ENCODE measurements at regions not wholly inside any gene's neighbourhood (a gene's known extent, or its start where the extent isn't known, plus 50 kb on each side); places are given as distances from the start of the nearest gene placed in this dataset.

DNA sequence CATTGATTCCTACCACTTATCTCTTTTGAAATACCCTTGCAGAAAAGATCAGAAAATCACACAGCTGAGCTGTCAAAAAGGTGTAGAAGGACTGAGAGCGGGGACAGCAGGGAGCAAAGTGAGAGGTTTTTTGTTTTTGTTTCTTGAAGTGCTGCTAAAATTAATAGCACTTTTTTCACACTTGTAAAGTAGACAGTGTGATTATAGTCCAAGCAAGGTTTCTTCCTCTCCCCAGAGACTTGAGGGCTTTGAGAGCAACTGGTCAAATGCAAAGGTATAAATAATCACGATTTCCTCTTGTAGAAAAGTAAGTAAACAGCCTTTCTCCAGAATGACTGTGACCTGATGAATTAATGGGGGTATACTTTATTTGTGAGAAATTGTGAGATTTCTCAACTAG lies 326.9 kb downstream of the ZNF608 start:
- no peak for DNase-seq

DNA sequence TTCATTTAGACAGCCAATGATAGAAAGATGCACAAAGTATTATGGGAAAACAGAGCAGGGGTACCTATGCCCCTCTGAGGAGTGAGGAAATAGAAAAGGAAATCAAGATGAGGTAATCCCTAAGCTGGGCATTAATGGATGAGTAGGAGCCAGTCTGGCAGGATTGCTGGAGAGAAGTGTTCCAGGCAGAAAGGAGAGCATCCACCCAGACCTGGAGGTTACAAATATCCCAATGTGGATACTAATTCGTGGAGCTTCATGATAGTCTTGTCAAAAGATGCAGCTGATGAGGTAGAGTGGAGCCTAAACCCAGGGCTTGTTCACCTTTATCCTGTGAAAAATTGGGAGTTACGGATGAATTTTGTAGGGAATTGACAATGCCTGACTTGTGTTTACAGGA lies 328.0 kb downstream of the ZNF608 start:
- DNase-seq = no peak

DNA sequence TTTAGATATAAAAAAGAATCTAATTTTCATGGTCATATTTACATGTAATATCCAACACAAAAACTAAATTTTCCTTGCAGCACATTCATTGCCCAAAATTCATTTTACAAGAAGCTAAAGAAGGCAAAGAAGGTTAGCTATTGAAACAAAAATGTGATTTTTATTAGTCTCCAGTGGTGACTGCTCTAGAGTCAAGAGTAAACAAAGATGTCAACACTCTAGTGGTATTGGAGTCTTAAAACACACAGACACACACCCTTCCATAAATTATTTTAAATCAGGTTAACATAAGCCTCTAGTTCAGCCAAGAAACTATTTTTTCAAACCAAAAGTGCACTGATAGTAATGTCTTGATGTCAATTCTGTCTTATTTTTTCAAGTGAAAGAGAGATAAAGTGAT lies 329.2 kb downstream of the ZNF608 start:
- DNase-seq = no peak

DNA sequence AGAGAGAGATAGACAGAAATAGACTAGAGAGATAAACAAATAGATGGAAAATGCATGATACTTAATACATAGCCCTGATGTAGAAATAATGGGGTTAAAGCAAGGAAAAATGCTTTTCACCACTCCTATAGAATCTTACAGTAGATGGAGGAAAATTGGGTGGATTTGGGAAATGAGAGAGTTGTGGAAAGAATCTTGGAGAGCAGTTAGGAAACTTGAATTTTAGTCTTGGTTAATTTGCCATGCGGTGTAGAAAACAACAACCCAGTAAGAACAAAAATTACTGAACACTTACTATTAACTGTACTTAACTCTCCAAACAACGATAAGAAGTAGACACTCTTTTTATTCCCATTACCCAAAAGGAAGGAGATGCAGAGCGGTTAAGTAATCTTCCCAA lies 329.8 kb downstream of the ZNF608 start:
- no peak for DNase-seq

DNA sequence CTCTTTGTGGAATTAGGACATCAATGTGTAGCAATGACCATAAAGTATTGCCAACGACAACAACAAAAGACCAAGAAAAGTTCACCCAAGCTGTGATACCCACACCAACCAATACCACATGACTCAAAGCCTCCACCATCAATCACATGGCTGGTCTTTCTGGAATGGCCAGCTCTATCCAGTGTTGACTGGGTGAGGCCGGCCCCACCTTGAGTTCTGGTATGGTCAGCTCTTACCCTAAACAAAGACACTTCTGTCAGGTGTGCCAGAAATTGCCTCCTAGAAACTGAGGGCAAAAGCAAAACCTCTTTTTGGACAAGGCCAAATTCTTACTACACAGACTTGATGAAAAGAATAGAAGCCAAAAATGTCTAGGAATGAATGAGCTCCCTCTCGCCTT lies 331.5 kb downstream of the ZNF608 start:
- DNase-seq = no peak

DNA sequence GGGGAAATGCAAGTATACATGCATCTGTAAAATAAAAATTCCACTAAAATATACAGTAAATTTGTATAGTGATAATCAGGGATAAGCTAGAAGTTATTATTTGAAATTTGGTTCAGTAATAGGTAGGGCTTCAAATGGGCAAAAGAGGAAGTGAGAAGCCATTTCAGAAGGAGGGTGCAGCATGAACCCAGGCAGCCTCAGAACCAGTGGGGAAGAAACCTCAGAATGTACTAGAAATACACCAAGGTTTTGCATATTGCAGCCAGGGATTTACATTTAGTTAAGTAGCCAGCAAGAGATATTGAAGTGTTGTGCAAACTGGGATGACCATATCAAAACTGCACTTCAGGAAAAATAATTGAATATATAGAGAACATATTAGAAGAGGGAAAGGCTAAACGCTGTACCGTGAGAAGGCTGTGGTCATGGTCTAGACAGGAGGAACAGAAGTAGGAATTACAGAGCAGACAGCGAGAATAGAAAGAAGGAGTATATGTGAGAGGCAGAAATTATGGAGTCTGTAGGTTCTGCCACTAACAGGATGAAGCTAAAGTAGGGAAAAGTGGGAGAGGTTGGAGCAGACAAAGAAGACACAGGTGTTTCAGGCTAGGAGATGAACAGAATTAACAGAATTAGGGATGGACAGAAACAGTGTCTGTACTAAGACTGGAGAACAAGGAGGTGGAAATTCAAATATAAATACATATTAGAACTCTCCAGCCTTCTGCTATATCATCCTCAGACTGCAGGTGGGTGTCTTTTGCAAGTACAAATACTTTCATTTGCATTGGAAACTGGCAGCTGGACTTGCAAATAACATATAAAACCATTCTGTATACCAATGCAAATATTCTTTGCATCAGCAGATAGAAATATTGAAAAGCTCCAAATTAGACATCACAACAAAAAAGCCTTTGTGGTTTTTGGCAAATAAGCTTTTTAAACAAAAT lies 335.6 kb downstream of the ZNF608 start:
- DNase-seq = no peak

DNA sequence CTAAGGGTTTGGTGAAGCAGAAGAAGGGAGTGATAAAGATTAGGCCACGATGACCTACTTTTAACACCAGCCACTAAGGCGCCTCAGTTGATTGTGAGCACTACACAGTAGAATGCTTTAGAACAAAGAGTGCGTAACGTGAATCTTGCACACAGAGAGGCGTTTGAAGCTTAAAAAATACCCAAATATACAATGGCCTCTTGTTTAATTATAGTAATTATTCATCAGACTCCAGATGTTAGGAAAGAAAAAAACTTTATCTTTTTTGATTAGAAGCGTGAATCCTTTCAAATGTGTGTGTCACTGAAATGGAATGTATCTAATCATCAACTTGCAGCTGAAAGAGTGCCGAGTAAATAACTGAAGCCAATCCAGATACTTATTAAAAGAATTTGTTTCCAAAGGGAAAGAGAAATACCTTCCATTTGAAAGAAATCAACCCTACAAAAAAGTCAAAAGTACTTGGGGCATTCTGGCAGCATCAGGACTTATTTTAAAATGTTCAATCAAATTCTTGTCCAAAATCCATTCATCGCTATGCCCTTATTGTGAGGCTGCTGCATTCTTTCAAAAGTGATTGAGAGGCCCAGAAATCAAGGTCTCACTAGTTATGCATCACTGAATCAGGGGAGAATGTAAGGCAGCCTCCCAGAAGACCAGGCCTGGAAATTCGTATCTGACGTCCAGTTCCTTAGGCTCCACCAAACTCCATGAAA lies 337.5 kb downstream of the ZNF608 start:
- no peak for DNase-seq

DNA sequence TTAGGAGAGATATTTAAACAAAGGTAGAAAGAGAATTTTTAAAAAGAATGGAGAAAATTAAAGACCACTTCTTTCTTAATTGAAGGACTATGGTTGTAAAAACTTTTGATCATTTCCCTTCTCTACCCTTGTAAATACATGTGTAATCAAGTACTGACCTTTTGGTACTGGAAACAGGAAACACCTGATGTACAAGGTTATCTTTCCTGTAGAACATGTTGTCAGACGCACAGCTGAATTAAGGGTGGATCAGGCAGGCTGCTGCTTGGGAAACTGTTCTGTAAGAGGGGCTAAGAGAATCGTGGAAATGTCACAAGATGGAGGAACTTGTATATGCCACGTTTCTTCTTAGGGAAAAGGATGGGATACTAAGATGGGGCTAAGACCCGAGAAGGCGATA lies 341.6 kb downstream of the ZNF608 start:
- DNase-seq = no peak

DNA sequence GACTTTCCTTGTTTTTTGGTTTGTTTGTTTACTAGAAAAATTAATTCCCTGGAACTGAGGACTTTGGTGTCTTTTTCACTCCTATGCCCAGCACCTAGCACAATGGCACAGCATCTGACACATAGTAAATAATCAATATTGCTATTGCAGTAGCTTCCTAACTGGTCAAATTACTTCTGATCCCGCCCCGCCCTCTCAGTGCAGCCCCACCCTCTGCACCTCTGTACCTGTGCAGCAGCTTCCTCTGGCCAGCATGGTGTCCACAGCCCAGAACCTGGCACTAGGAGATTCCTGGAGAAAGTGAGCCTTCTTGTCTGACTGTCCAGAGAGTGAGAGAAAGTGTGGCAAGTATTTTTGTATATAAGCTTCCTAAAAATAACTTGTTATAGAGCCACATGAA lies 343.2 kb downstream of the ZNF608 start:
- DNase-seq = no peak

DNA sequence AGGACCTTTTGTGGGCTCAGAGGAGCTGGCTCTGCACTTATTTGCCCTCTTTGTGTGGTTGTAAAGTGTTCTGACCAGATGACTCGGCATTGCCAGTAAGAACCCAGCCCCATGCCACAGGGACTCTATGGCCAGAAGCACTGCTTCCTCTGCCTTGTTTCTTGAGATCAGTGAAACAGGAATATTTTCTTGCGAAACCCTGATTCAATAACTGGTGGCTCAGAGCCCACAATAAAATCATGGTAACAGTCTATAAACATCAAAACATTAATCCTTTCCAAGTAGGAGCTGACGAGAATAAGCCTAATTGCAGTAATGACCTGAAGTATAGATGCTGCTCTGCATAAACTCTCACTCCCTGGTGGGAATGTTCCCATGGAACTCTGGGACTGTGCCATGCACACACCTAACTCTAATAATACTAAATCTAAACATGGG lies 344.3 kb downstream of the ZNF608 start:
- no peak for DNase-seq

DNA sequence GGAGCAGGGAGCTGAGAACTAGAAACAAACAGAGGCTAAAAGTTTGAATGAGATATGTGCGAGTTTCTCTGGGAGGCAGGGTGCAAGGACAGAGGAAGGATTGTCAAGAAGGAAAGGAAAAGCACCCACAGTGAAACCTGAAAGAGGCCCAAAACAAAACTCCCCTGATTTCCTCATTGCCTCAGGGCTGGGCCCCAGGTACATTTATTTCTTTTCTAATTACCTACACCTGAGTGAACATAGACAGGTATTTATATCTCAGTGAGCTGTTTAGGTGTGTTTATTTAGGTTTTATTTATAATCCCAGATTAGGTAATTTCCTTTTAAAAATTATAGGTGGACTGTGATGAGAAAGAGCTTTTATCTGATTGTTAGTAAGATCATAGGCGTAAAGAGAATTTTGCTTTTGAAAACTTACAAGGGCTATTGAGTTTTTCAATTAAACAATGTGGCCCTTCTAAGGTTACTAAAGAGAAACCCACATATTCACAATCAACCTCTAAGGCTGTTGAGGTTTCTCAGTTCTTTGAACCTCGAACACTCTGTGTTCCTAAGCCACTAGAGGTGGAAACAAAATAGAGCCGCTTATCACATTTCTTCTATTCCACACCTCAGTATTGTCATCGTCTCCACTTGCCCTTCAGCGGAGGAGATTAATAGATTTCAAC lies 344.8 kb downstream of the ZNF608 start:
- DNase-seq = no peak

DNA sequence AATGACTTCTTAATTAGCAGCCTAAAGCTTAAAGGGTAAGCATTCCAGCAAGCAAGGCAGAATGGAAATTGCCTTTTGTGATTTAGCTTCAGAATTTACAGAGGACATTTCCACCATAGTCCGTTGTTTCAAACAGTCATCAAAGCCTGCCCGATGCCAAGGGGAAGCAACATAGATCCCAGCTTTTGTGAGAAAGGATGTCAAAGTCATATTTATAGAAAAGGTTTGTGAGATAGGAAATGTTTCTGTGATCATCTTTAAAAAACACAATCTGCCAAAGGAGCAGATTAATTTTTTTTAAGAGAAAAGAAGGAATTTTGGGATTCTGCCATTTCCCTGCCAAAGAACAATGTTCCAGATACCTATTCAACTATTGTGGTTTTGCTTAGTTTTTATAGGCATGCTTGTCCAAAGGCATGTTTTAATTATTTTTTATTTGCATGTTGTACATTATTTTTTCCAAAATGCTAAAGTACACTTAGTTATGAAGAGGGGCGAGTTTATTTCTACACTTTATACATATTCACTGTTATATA lies 346.9 kb downstream of the ZNF608 start:
- no peak for DNase-seq

DNA sequence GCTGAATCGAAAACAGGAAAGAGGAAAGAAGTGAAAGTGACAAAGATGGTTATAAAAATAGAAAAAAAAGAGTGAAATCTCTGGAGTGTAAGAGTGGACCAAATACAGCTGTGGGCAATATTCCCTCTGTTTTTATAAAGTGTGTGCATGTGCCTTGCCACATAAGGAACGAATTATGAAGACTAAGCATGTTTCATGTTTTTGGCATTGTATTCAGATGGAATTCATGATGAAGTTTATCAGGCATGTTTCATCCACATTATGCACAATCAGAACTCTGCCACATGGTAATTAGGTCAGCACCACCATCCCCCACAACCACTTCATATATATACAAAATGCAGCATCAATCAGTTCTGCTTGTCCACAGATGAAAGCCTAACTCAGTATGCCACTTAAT lies 348.0 kb downstream of the ZNF608 start:
- DNase-seq = no peak

DNA sequence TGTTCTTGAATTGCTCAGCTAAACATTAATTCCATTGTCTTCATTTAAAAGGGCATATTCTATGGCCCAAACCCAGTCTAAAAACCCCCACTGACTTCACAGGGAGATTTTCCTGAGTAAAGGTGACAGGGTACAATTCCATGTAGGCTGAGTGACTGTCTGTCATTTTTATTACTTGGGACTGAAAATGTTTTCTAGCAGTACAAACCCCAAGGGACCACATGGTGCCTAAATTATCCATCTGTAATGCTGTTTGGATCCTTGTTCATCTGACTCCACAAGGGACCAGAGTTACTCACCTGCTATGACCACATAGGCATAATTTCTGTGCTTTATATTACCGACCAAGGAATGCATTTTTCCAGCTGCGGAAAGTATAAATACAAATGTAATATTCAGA lies 349.1 kb downstream of the ZNF608 start:
- DNase-seq = no peak

DNA sequence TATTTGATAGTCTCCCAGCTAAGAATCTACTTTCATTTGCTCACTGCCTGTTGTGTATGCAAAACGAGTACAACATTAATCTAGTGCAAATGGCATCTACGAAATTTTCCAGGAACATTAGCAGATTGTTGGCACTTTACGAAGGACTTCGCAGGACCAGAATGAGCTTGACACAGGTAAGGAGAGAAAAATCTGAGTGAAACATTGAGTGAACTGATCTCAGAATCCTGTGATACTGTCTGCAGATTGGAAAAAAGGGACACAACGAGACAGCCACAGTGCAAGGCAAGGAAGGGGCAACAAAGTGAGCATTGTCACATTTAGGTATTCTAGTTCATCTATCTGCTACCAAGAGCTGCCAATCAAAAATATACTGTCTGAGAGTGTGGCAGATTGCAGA lies 350.5 kb downstream of the ZNF608 start:
- DNase-seq = no peak

DNA sequence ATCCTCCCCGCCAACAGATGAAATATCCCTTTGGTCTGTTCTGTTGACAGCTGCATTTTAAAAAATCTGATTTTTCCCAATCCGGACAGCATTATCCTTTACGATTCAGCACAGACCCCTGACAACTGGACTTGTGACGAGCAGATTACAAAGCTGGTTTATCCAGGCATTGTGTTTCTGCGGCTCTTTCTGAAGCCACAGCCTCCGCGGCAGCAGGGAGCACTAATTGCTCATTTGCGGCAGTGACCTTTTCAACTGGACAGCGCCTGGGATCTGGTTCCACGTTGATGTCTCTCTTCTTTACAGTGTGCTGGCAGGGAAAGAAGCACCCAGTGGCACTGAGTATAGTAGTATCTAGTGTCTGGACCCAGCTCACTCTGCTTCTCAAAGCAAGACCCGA lies 351.2 kb downstream of the ZNF608 start:
- no peak for DNase-seq

DNA sequence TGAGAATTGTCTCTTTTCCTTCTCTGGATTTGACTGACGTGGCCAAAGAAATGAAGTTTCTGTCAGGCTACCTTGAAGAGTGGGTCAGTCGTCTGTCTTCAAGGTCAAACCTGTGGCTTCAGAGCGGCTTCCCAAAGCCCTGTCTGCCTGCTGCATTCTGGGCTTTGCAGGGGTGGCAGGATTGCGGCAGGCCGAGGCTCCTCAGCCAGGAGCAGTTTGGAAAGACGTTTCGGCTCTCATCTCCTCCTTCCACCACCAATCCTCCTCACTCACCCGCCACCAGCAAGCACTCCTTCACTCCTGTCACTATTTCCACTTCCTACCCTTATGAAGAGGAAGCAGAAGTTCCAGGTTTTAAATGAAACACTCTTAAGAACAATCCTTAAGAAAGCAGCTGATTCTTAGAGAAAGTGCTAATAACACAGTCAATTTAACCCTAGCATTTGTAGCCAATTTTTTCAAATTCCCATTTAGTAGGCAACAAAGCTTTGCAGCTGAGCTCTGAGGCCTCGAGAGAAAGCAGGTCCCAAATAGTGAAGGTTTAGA lies 351.7 kb downstream of the ZNF608 start:
- DNase-seq = no peak

DNA sequence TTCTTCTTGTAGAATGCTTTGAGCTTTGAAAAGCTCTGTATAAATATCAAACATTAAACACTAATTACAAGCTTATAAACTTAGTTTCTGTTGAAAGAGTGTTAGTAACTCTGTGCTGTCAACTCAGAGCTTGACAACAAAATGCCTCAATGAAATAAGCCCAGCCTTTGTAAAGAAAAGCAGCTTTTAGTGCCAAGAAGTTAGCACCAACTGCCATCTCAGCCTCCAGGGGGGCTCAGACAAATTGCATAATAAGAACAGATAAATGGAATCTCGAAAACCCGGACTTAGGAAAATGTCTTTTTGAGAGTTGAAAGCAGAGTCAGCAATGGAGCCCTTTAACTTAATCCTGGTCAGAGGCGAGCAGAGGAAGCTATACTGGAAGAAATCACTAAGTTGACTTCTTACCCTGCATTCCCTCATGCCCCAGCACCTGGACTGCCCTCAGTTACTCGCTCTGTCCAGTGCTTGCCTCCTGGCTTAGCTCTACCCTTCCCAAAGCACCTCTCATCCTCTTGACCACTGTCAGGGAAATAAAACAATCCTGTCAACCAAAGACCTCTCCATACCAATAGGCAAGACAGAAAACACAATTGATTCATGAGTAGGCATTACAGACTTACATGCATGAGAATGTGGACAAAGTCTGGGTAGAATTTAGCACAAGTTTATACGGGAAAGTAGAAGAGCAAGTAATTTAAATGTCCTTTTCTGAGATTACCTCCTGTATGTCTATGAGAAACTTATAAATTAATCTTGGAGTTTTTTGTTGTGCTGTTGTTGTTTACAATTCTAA lies 352.7 kb downstream of the ZNF608 start:
- DNase-seq = no peak

DNA sequence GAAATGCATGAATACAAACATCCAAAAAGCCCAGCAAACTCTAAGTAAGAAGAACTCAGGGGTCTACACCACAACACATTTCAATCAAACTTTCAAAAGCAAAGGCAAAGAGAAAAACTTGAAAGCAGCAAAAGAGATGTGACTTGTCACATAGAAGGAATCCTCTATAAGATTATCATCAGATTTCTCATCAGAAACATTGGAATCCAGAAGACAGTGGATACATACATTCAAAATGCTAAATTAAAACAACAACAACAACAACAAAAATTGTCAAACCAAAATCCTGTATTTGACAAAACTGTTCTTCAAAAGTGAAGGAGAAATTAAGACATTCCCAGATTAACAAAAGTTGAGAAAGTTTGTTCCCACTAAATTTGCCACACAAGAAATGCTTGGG lies 362.7 kb downstream of the ZNF608 start:
- no peak for DNase-seq

DNA sequence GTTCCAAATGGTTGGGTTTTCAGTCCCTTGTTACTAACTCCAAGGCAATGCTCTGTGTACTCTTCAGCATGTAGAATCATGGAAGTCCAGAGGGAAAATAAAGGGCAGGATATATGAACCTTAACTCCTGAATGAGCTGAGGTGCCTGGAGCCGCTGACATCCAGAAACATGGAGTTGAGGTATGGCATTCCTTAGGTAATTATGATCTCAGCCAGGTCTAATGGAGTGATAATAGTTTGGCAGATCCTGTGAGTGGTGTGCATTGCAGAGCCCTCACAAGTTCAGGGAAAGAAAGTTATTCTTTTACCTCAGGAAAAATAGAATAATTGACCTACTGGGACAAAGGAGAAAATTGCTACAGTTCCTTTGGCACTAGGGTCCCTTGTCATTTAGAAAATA lies 369.1 kb downstream of the ZNF608 start:
- no peak for DNase-seq

DNA sequence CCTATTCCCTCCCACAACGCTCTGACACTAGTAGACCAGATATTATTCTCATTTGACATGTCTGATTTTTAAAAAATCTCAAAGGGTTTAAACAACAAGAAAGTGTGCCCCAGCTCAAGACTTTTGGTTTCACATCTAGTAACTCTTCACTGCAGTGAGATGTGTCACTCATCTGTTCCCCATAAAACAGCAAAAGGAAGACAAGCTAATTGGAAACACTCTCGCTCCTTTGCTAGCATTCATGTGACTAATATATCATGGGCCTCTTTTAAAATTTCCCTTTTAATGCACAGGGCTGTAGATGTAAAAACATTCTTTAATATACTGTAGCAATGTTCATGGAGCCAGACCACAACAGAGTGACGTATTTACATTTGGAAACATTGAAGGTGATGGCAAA lies 372.6 kb downstream of the ZNF608 start:
- DNase-seq = no peak

DNA sequence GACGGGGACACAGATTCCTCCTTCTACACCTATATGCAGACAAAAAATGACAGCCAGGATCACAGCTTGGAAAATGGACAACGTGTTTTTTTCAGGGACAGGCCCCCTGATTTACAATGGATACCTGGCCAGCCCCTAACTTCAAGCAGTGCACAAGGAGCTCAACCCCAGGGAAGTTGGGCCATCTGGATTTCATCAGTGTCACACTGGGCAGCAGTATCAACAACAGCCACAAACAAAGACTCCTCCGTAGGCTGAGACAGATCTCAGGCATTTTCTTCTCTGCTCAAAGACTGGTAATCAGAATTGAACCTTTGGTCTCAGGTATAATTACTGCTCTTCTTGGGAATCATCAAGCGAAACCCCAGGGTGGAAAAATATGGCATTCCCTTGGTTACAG lies 374.0 kb downstream of the ZNF608 start:
- DNase-seq = no peak

All from left kidney (tissue), 1 donor.